ENCODE measurements at regions not wholly inside any gene's neighbourhood (a gene's known extent, or its start where the extent isn't known, plus 50 kb on each side); places are given as distances from the start of the nearest gene placed in this dataset.

- 85 to 90% methylated on average over 4 of the region's 4 CpGs for WGBS, 2 donors (ENCODE audit: low coverage in 1 of 2)
- Histone ChIP-seq H3K36me3 (no peaks in the 10 kb centered on the region), H3K4me1 (no peaks in the 10 kb centered on the region), H3K27me3 (no peaks in the 10 kb centered on the region), H3K9me3 (no peaks in the 10 kb centered on the region), H3K4me3 (no peak overlapping the region), H3K27ac (no peak overlapping the region)
- TF ChIP-seq EP300 (IDR thresholded peaks at IDR 0.05) (no peak), POLR2AphosphoS5 (IDR thresholded peaks at IDR 0.05) (no peak), POLR2A (IDR thresholded peaks at IDR 0.05) (no peak)
- TF ChIP-seq, protein P1, sequence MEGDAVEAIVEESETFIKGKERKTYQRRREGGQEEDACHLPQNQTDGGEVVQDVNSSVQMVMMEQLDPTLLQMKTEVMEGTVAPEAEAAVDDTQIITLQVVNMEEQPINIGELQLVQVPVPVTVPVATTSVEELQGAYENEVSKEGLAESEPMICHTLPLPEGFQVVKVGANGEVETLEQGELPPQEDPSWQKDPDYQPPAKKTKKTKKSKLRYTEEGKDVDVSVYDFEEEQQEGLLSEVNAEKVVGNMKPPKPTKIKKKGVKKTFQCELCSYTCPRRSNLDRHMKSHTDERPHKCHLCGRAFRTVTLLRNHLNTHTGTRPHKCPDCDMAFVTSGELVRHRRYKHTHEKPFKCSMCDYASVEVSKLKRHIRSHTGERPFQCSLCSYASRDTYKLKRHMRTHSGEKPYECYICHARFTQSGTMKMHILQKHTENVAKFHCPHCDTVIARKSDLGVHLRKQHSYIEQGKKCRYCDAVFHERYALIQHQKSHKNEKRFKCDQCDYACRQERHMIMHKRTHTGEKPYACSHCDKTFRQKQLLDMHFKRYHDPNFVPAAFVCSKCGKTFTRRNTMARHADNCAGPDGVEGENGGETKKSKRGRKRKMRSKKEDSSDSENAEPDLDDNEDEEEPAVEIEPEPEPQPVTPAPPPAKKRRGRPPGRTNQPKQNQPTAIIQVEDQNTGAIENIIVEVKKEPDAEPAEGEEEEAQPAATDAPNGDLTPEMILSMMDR (IDR thresholded peaks at IDR 0.05): no peak
- ATAC-seq: no peak
These were observed 934.9 kb upstream of the CADM2 start for GRCh38 chr3:84023842-84024241.

- H3K27me3 ChIP-seq: no peaks in the 10 kb centered on the region
- peaks cover 0 to 5% (median 0%) of the 10 kb centered on the region in 3 donors for H3K9me3 ChIP-seq
- no peak overlapping the region for H3K27ac ChIP-seq
- no peak for ATAC-seq
- 54 to 80% methylated on average over 1 to 3 of the region's 3 CpGs for WGBS, 2 donors (ENCODE audit: low coverage in 1 of 2)
- no peaks in the 10 kb centered on the region for H3K4me1 ChIP-seq
- TF ChIP-seq POLR2A (IDR thresholded peaks at IDR 0.05): no peak
- TF ChIP-seq POLR2AphosphoS5 (IDR thresholded peaks at IDR 0.05): no peak
- no peak for TF ChIP-seq EP300 (IDR thresholded peaks at IDR 0.05)
- H3K4me3 ChIP-seq: no peak overlapping the region
- H3K36me3 ChIP-seq: no peaks in the 10 kb centered on the region
These were observed 919.7 kb upstream of the CADM2 start for GRCh38 chr3:84039099-84039498.

- no peak for ATAC-seq
- Histone ChIP-seq H3K4me3 (no peak overlapping the region), H3K27ac (no peak overlapping the region), H3K36me3 (no peaks in the 10 kb centered on the region), H3K27me3 (no peaks in the 10 kb centered on the region), H3K9me3 (no peaks in the 10 kb centered on the region), H3K4me1 (no peaks in the 10 kb centered on the region)
- TF ChIP-seq POLR2AphosphoS5 (IDR thresholded peaks at IDR 0.05) (no peak), EP300 (IDR thresholded peaks at IDR 0.05) (no peak), POLR2A (IDR thresholded peaks at IDR 0.05) (no peak)
- TF ChIP-seq, protein P1 (IDR thresholded peaks at IDR 0.05): no peak
- 43 to 58% methylated on average over 3 of the region's 3 CpGs for WGBS, 2 donors (ENCODE audit: low coverage in 1 of 2)
These were observed 916.2 kb upstream of the CADM2 start for GRCh38 chr3:84042399-84043106.

GRCh38 chr3:84066915-84067314, 891.9 kb upstream of the CADM2 start:
- TF ChIP-seq, protein P1 (IDR thresholded peaks at IDR 0.05): no peak
- TF ChIP-seq POLR2A (IDR thresholded peaks at IDR 0.05) (no peak), EP300 (IDR thresholded peaks at IDR 0.05) (no peak), POLR2AphosphoS5 (IDR thresholded peaks at IDR 0.05) (no peak)
- no peak overlapping the region for H3K27ac ChIP-seq
- no peak for ATAC-seq
- no peaks in the 10 kb centered on the region for H3K4me1 ChIP-seq
- WGBS, 2 donors (ENCODE audit: low coverage in 1 of 2): 100% methylated on average over 1 of the region's 1 CpG
- no peaks in the 10 kb centered on the region for H3K27me3 ChIP-seq
- no peak overlapping the region for H3K4me3 ChIP-seq
- no peaks in the 10 kb centered on the region for H3K36me3 ChIP-seq
- no peaks in the 10 kb centered on the region for H3K9me3 ChIP-seq

DNA sequence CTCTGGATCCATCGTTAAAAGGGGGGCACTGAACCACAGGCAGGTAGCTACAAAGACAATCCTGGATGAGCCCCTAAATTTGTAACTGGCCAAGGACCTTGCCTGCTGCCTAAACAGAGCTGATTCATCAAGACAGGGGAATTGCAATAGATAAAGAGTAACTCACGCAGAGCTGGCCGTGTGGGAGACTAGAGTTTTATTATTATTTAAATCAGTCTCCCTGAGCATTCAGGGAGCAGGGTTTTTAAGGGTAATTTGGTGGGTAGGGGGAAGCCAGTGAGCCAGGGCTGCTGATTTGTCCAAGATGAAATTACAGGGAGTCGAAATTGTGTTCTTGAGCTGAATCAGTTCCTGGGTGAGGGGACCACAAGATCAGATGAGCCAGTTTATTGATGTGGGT, 885.1 kb upstream of the CADM2 start:
- Histone ChIP-seq H3K4me3 (no peak overlapping the region), H3K27me3 (no peaks in the 10 kb centered on the region), H3K9me3 (no peaks in the 10 kb centered on the region), H3K36me3 (no peaks in the 10 kb centered on the region), H3K27ac (no peak overlapping the region), H3K4me1 (no peaks in the 10 kb centered on the region)
- 92% methylated on average over 2 of the region's 4 CpGs; no CpG with 5 or more reads in 1 of the 2 donors for WGBS, 2 donors (ENCODE audit: low coverage in 1 of 2)
- no peak for ATAC-seq
- TF ChIP-seq POLR2A (IDR thresholded peaks at IDR 0.05) (no peak), EP300 (IDR thresholded peaks at IDR 0.05) (no peak), POLR2AphosphoS5 (IDR thresholded peaks at IDR 0.05) (no peak)
- TF ChIP-seq, protein P1 (IDR thresholded peaks at IDR 0.05): no peak
